Smooth muscle cell (in vitro differentiated cells): ENCODE measurements at regions not wholly inside any gene's neighbourhood (a gene's known extent, or its start where the extent isn't known, plus 50 kb on each side); places are given as distances from the start of the nearest gene placed in this dataset.

Experiments used
- DNase-seq: peaks from one replicate; lab custom pipeline; 2025; ENCODE audit not compliant: unreplicated experiment; lab: John Stamatoyannopoulos, UW
- H2AFZ ChIP-seq: fragments of 200-600 bp; sonication (generic); 2 replicates; pipeline ENCODE4 v1.6.0; 2016; ENCODE audit warnings: antibody characterized with exemption, low read depth, mild to moderate bottlenecking
- H3F3A ChIP-seq: fragments of 200-600 bp; sonication (generic); 2 replicates; pipeline ENCODE4 v1.6.0; 2017; ENCODE audit warnings: antibody characterized with exemption, low read depth
- H3K27ac ChIP-seq: fragments of 200-600 bp; sonication (generic); 2 replicates; pipeline ENCODE4 v1.5.1; 2016; ENCODE audit warnings: low read depth, mild to moderate bottlenecking
- H3K27me3 ChIP-seq: fragments of 200-600 bp; sonication (generic); 2 replicates; pipeline ENCODE4 v1.6.1; 2016; ENCODE audit warnings: low read depth, mild to moderate bottlenecking
- H3K36me3 ChIP-seq: fragments of 200-600 bp; sonication (generic); 2 replicates; pipeline ENCODE4 v1.5.1; 2016; ENCODE audit warnings: low read depth
- H3K4me1 ChIP-seq: fragments of 200-600 bp; sonication (generic); 2 replicates; pipeline ENCODE4 v1.5.1; 2016; ENCODE audit warnings: low read depth
- H3K4me2 ChIP-seq: fragments of 200-600 bp; sonication (generic); 2 replicates; pipeline ENCODE4 v1.6.0; 2016; ENCODE audit warnings: mild to moderate bottlenecking
- H3K4me3 ChIP-seq: fragments of 200-600 bp; sonication (generic); 2 replicates; pipeline ENCODE4 v1.5.1; 2016; ENCODE audit warnings: mild to moderate bottlenecking
- H3K79me2 ChIP-seq: fragments of 200-600 bp; sonication (generic); 2 replicates; pipeline ENCODE4 v1.6.0; 2016; ENCODE audit warnings: low read depth, mild to moderate bottlenecking
- H3K9ac ChIP-seq: fragments of 200-600 bp; sonication (generic); 2 replicates; pipeline ENCODE4 v1.6.0; 2016; ENCODE audit warnings: low read depth
- H3K9me3 ChIP-seq: fragments of 200-600 bp; sonication (generic); replicated peaks from 2 replicates; pipeline ENCODE4 v1.5.1; 2016; ENCODE audit warnings: low read depth
- H4K20me1 ChIP-seq: fragments of 200-600 bp; sonication (generic); 2 replicates; pipeline ENCODE4 v1.6.0; 2016; ENCODE audit warnings: low read depth
- CTCF ChIP-seq: fragments of 200-600 bp; sonication (generic); IDR thresholded peaks from 2 replicates; pipeline ENCODE4 v1.5.1; 2017; ENCODE audit warnings: borderline replicate concordance, mild to moderate bottlenecking, antibody characterized with exemption; ENCODE audit not compliant: insufficient read depth, poor library complexity, severe bottlenecking
- WGBS: methylation state at CpG from one replicate; pipeline ENCODE4 v1.1.7; 2016; ENCODE audit warnings: low lambda C conversion rate; 5-methylcytosine and 5-hydroxymethylcytosine counted together

DNA sequence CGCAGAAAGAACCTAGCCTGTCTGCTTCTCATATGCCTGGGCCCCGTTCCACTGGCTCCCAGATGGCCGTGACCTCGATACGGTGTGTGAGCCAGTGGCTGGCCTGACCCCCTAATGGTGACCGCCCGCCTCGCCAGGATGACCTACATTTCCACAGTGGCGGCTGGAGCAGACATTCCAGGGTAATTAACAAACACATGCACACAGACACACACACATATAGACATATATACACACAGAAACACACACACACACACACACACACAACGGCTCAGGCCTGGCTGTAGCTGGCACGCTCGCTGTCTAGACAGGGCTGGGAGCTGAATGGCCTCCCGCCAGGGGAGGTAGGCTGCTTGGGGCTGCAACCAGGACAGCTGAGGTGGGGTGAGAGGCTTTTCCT is 227.1 kb downstream of the ANKRD60 start:
- peak overlapping the region; percentile 79 for H3K27ac ChIP-seq
- no peaks in the 10 kb centered on the region for H3F3A ChIP-seq
- H3K36me3 ChIP-seq = no peaks in the 10 kb centered on the region
- no peaks in the 10 kb centered on the region for H3K27me3 ChIP-seq
- 71% methylated on average over 13 of the region's 13 CpGs for WGBS
- H3K4me1 ChIP-seq = no peaks in the 10 kb centered on the region
- DNase-seq = no peak
- no peak overlapping the region for H3K4me3 ChIP-seq
- TF ChIP-seq CTCF = no peak
- no peak overlapping the region for H2AFZ ChIP-seq
- peak overlapping the region; percentile 50 for H3K9ac ChIP-seq
- H4K20me1 ChIP-seq = no peaks in the 10 kb centered on the region
- H3K9me3 ChIP-seq = no peaks in the 10 kb centered on the region
- no peaks in the 10 kb centered on the region for H3K79me2 ChIP-seq
- no peak overlapping the region for H3K4me2 ChIP-seq

DNA sequence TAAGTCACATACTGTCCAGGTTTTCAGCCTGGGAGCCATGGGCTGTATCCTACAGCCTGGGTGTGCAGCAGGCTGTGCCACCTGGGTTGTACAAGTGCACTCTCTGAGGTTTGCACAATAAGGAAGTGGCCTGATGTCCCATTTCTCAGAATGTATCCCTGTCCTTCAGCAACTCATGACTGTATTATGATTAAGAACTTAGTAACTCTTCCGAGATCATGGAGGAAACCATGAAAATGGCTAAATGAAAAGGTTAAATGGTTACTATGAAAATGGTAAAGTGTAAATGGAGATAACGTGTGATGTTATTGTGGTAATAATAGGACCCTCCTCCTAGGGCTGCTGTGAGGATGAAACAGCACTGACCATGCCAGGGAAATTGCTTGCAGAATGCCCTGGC is 227.6 kb downstream of the ANKRD60 start:
- Histone ChIP-seq H3K4me3 (no peak overlapping the region), H3K9me3 (no peaks in the 10 kb centered on the region), H3K79me2 (no peaks in the 10 kb centered on the region), H3K4me2 (no peak overlapping the region), H3K27ac (peak overlapping the region; percentile 79), H4K20me1 (no peaks in the 10 kb centered on the region), H3K27me3 (no peaks in the 10 kb centered on the region), H2AFZ (no peak overlapping the region), H3K4me1 (no peaks in the 10 kb centered on the region), H3K9ac (peak overlapping the region; percentile 29), H3F3A (no peaks in the 10 kb centered on the region), H3K36me3 (no peaks in the 10 kb centered on the region)
- 66% methylated on average over 2 of the region's 2 CpGs for WGBS
- TF ChIP-seq CTCF = no peak
- DNase-seq = no peak

DNA sequence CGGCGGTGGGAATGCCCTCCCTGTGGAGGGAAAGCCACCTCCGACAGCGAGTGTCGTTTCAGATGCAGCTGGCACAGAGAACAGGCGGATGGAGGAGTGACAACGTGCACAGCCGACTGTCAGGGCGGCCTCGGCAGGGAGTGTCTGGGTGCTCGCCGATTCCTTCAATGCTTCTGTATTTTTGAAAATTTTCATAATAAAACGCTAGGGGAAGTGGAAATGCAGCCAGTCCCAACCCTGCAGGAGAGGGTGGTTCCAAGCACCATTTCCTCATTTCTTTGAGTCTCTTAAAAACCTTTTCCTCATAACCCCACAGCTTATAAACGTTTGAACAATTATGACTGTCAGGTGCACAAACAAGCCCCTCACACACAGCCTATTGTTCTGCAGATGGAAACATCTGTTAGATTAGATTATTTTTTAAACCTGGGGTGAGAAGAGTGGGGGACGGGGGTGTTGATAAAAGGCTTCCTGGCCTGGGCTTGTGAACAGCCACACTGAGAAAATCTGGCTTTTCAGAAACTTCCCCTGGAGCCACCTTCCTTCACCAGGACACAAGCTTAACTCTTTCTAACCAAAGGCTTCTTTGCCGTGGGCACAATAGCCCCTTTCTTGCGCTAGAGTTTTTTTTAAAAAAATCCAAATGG is 228.9 kb downstream of the ANKRD60 start:
- no peak overlapping the region for H3K4me2 ChIP-seq
- H3K9me3 ChIP-seq = no peaks in the 10 kb centered on the region
- H3K27me3 ChIP-seq = no peaks in the 10 kb centered on the region
- no peak overlapping the region for H3K4me3 ChIP-seq
- no peaks in the 10 kb centered on the region for H3K36me3 ChIP-seq
- H3K79me2 ChIP-seq = no peaks in the 10 kb centered on the region
- 61% methylated on average over 17 of the region's 17 CpGs for WGBS
- no peaks in the 10 kb centered on the region for H3F3A ChIP-seq
- no peak overlapping the region for H2AFZ ChIP-seq
- no peaks in the 10 kb centered on the region for H3K4me1 ChIP-seq
- TF ChIP-seq CTCF = no peak
- no peak overlapping the region for H3K27ac ChIP-seq
- no peaks in the 10 kb centered on the region for H4K20me1 ChIP-seq
- no peak for DNase-seq
- H3K9ac ChIP-seq = no peak overlapping the region

DNA sequence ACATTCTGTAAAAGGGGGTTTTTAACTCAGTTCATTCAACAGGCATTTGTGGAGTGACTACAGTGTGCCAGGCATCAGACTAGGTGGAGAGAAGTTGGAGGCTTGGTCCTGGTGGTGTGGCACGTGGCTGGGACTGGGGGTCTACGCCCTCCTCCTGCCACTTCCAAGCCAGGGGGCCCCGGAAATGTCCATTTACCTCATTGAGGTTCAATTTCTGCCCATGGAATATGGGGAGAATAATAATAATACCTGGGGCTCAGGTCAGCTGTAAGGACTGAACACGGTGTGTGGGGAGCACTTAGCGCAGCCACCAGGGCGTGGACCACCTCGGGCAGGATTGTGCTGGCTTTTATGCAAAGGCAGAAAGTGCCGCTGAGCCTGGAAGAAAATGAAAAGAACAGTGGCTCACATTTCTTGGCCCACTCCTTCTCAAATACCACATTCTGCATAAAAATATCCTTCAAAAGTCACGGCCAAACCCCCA is 229.4 kb downstream of the ANKRD60 start:
- H2AFZ ChIP-seq = no peak overlapping the region
- 72% methylated on average over 9 of the region's 9 CpGs for WGBS
- no peak overlapping the region for H3K4me2 ChIP-seq
- H3K9me3 ChIP-seq = no peaks in the 10 kb centered on the region
- no peaks in the 10 kb centered on the region for H3K36me3 ChIP-seq
- no peaks in the 10 kb centered on the region for H3K27me3 ChIP-seq
- H3K9ac ChIP-seq = no peak overlapping the region
- no peaks in the 10 kb centered on the region for H3K79me2 ChIP-seq
- H3K4me1 ChIP-seq = no peaks in the 10 kb centered on the region
- no peaks in the 10 kb centered on the region for H3F3A ChIP-seq
- no peak overlapping the region for H3K27ac ChIP-seq
- H3K4me3 ChIP-seq = no peak overlapping the region
- no peak for TF ChIP-seq CTCF
- no peak for DNase-seq
- no peaks in the 10 kb centered on the region for H4K20me1 ChIP-seq
